GM12878 (cell line): ENCODE measurements at regions not wholly inside any gene's neighbourhood (a gene's known extent, or its start where the extent isn't known, plus 50 kb on each side); places are given as distances from the start of the nearest gene placed in this dataset.

ENCODE experiments used
- ATAC-seq: fragments of 200-7000 bp; cut with Tn5 transposase; 3 replicates; pipeline ENCODE4 v1.9.1; 2020; ENCODE audit warnings: mild to moderate bottlenecking, moderate library complexity
- BruUV-seq: library from RNA; stranded (reverse); fragments of 400-500 nt; replicated peaks from 2 replicates; lab custom pipeline; 2021; lab: Mats Ljungman, UMichigan
- CTCF ChIA-PET: fragments of 300-600 bp; sonication (Branson Sonifier 250); formaldehyde crosslinking; extraction: SDS; loops from one replicate; lab custom pipeline; 2021; ENCODE audit warnings: inconsistent platforms; lab: Yijun Ruan, JAX
- POLR2A ChIA-PET: fragments of 350-600 bp; formaldehyde crosslinking; extraction: SDS; loops from one replicate; lab custom pipeline; 2021; ENCODE audit warnings: inconsistent platforms; lab: Charles Lee
- RAD21 ChIA-PET: fragments of 300-600 bp; sonication (Branson Sonifier 250); formaldehyde crosslinking; loops from one replicate; lab custom pipeline; 2023; ENCODE audit warnings: antibody characterized with exemption; ENCODE audit not compliant: unreplicated experiment; lab: Charles Lee
- SMC1A ChIA-PET: fragments of 300-600 bp; sonication (Branson Sonifier 250); formaldehyde crosslinking; loops from one replicate; lab custom pipeline; 2023; ENCODE audit not compliant: unreplicated experiment, uncharacterized antibody; lab: Charles Lee
- DNase-seq: peaks from one replicate; pipeline ENCODE4 v3.0.0-alpha.2; 2011; ENCODE audit warnings: low read depth, low spot score
- FAIRE-seq: peaks from 3 replicates; lab custom pipeline; 2011; peaks lifted over from hg19 to GRCh38; lab: Jason Lieb, UNC
- H2AFZ ChIP-seq: 2 replicates; pipeline ENCODE4 v1.6.0; 2011; ENCODE audit warnings: low read depth, low read length, control low read depth; ENCODE audit not compliant: control insufficient read depth
- H3K27ac ChIP-seq: 2 replicates; pipeline ENCODE4 v1.5.1; 2011; ENCODE audit warnings: control low read depth; ENCODE audit not compliant: control insufficient read depth, insufficient read depth
- H3K27me3 ChIP-seq, 2 experiments: replicated peaks in 1 of 2; 2 replicates each; pipeline versions ENCODE4 v1.6.0 to v1.6.1; 2011; ENCODE audit warnings: low read length in 1 of 2; ENCODE audit not compliant: control insufficient read depth in 2 of 2, insufficient read depth in 2 of 2
- H3K36me3 ChIP-seq, 2 experiments: 2 replicates each; pipeline ENCODE4 v1.5.1; 2011; ENCODE audit warnings: low read length in 1 of 2; ENCODE audit not compliant: control insufficient read depth in 2 of 2, insufficient read depth in 2 of 2
- H3K4me1 ChIP-seq: 2 replicates; pipeline ENCODE4 v1.6.1; 2011; ENCODE audit warnings: mild to moderate bottlenecking, low read length, moderate library complexity, mixed read lengths; ENCODE audit not compliant: control insufficient read depth, insufficient read depth
- H3K4me2 ChIP-seq: 2 replicates; pipeline ENCODE4 v1.6.0; 2011; ENCODE audit warnings: control low read depth; ENCODE audit not compliant: control insufficient read depth, insufficient read depth
- H3K4me3 ChIP-seq: fragments of 200-600 bp; sonication (generic); 2 replicates; pipeline ENCODE4 v1.5.1; 2016
- H3K79me2 ChIP-seq: 2 replicates; pipeline ENCODE4 v1.6.0; 2011; ENCODE audit warnings: low read length; ENCODE audit not compliant: control insufficient read depth, insufficient read depth
- H3K9ac ChIP-seq: 2 replicates; pipeline ENCODE4 v1.8.0; 2011; ENCODE audit warnings: low read length, control low read depth, mixed read lengths; ENCODE audit not compliant: control insufficient read depth, insufficient read depth
- H3K9me3 ChIP-seq: replicated peaks from 3 replicates; pipeline ENCODE4 v1.5.1; 2011; ENCODE audit warnings: mild to moderate bottlenecking, low read length; ENCODE audit not compliant: control insufficient read depth, insufficient read depth
- H4K20me1 ChIP-seq: 2 replicates; pipeline ENCODE4 v1.6.0; 2011; ENCODE audit not compliant: control insufficient read depth, insufficient read depth
- E2F8 ChIP-seq: fragments of 450-650 bp; IDR thresholded peaks from 2 replicates; pipeline ENCODE4 v1.6.1; 2018; ENCODE audit warnings: mild to moderate bottlenecking, low read depth, moderate library complexity; ENCODE audit not compliant: partially characterized antibody
- JUNB ChIP-seq: IDR thresholded peaks from 2 replicates; pipeline ENCODE4 v1.6.1; 2016; ENCODE audit warnings: antibody characterized with exemption, mild to moderate bottlenecking
- NR2C2 ChIP-seq: IDR thresholded peaks from 2 replicates; pipeline ENCODE4 v1.6.1; 2011; ENCODE audit warnings: borderline replicate concordance, low read depth; ENCODE audit not compliant: control insufficient read depth, insufficient read length
- NRF1 ChIP-seq: conservative IDR thresholded peaks from 2 replicates; pipeline ENCODE4 v1.6.1; 2011; ENCODE audit warnings: mild to moderate bottlenecking, low read depth, low read length, improper control_type of control experiment
- PKNOX1 ChIP-seq: fragments of 450-650 bp; IDR thresholded peaks from 2 replicates; pipeline ENCODE4 v1.6.1; 2016; ENCODE audit warnings: mild to moderate bottlenecking
- RAD51 ChIP-seq: fragments of 450-650 bp; IDR thresholded peaks from 2 replicates; pipeline ENCODE4 v1.6.1; 2016; ENCODE audit warnings: moderate library complexity, mild to moderate bottlenecking, inconsistent platforms
- SP1 ChIP-seq: IDR thresholded peaks from one replicate; pipeline ENCODE4 v1.6.1; 2011; ENCODE audit warnings: low read depth, low read length
- SRF ChIP-seq, 2 experiments: IDR thresholded peaks; 2 replicates each; pipeline ENCODE4 v1.6.1; 2011; ENCODE audit warnings: low read depth in 2 of 2, low read length in 2 of 2, mild to moderate bottlenecking in 1 of 2, moderate library complexity in 1 of 2
- WRNIP1 ChIP-seq: IDR thresholded peaks from 2 replicates; pipeline ENCODE4 v1.6.1; 2011; ENCODE audit warnings: low read depth, low read length, improper control_type of control experiment, borderline replicate concordance
- WGBS: methylation state at CpG from one replicate; pipeline ENCODE4 v1.1.6; 2016; ENCODE audit warnings: low lambda C conversion rate; ENCODE audit not compliant: insufficient replicate concordance, insufficient coverage; ENCODE audit errors: missing lambda C conversion rate; 5-methylcytosine and 5-hydroxymethylcytosine counted together
- in situ Hi-C: fragments of 300-500 bp; cut with MboI; formaldehyde crosslinking; loops from 9 replicates; pipeline ENCODE4 v1.14.3; 2018; ENCODE audit warnings: mixed read lengths
- intact Hi-C: fragments of 100-400 bp; cut with micrococcal nuclease; formaldehyde crosslinking; loops from one replicate; pipeline ENCODE4 v1.14.2; 2022; ENCODE audit not compliant: unreplicated experiment

- RAD21 ChIA-PET = no interaction called here
Measured at GRCh38 chr3:194756460-194756779, 70.7 kb downstream of the FAM43A start.

More at GRCh38 chr3:194756460-194756779, 70.7 kb downstream of the FAM43A start:
- intact Hi-C loops = no loop called here
- H3K4me2 ChIP-seq = no peak overlapping the region
- no peak overlapping the region for H3K9ac ChIP-seq
- POLR2A ChIA-PET = no interaction called here
- H3K27ac ChIP-seq = no peak overlapping the region
- H2AFZ ChIP-seq = no peak overlapping the region
- no peak for FAIRE-seq
- TF ChIP-seq PKNOX1 = no peak
- no peak for TF ChIP-seq SRF (IDR thresholded peaks at IDR 0.05; ENCODE audit: low read depth in 2 of 2, low read length in 2 of 2)
- no peak for TF ChIP-seq WRNIP1
- TF ChIP-seq RAD51 = no peak
- no peak for TF ChIP-seq NR2C2
- no peak for TF ChIP-seq JUNB
- no peak for TF ChIP-seq SP1
- no peak for TF ChIP-seq NRF1
- TF ChIP-seq E2F8 = no peak
- TF ChIP-seq, all 136 proteins: peak for 0
- no peak for DNase-seq
- CTCF ChIA-PET = interaction anchor here (1.4 kb wide), 1 partner anchor 11 kb away, joined by 3 read pairs; no protein-coding TSS in a partner anchor
- Histone ChIP-seq H3K9me3 (no peaks in the 10 kb centered on the region), H4K20me1 (no peaks in the 10 kb centered on the region), H3K36me3 (no peaks in the 10 kb centered on the region), H3K4me1 (no peaks in the 10 kb centered on the region), H3K79me2 (no peaks in the 10 kb centered on the region), H3K27me3 (peaks cover 1 to 3% of the 10 kb centered on the region in 2 experiments; a peak in 2 of 4 replicates), H3K4me3 (no peak overlapping the region)
- SMC1A ChIA-PET = no interaction called here
- WGBS = 35% methylated on average over 4 of the region's 4 CpGs
- BruUV-seq = no TSS peak
- in situ Hi-C loops = no loop called here
- ATAC-seq = no peak
